HG02852 (cell line): ENCODE measurements at regions not wholly inside any gene's neighbourhood (a gene's known extent, or its start where the extent isn't known, plus 50 kb on each side); places are given as distances from the start of the nearest gene placed in this dataset.

Source experiments
- ATAC-seq: cut with Tn5 transposase; IDR thresholded peaks from one replicate; pipeline ENCODE4 v1.9.1; 2021; ENCODE audit warnings: mild to moderate bottlenecking, moderate library complexity; ENCODE audit not compliant: unreplicated experiment

DNA sequence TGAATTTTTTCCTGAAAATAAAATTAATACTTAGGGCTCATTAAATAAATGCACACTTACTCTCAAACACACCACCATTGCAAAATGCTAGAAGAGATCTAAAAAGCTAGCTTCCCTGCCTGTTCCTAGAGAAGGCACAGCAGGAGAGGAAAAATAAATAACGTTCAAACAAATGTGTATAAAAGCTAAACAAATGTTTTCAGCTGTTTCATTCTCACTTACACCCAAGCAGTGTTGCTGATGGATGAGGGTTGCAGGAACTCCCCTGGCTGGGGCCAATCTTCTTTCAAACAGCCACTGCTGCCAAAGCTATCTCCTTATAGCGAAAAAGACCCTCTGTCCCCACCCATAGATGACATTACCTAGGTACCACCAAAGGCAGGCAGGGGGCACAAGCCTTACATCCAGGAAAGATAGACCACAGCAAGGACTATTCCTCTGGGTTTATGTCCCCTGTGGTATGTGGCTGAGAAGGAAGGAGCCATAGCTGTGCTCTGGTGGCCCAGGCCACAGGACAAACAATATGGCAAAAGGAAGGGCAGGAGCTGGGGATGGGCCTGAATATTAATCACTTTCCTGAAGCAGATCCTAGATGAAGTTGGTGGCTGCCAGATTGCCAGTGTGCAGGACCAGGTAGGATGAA, 214.6 kb downstream of the TTC32 start:
- no peak for ATAC-seq

DNA sequence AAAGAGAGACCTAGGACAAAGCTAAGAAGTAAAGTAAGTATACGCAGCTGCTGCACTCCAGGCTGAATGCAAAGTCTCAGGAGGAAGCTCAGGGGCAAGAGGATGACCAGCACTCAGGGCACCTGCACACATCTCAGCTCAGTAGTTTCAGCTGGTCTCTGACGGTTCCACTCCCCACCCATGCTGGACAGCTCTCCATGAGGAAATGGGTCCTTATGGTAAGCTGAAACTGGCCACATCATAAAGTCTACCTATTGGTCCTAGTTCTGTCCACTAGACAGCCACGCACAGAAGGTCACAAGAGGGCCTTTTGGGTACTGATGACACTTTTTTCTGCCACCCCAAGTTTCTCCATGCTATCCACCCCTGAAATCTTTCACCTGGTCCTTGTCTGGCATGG, 215.3 kb downstream of the TTC32 start:
- ATAC-seq, result no peak

DNA sequence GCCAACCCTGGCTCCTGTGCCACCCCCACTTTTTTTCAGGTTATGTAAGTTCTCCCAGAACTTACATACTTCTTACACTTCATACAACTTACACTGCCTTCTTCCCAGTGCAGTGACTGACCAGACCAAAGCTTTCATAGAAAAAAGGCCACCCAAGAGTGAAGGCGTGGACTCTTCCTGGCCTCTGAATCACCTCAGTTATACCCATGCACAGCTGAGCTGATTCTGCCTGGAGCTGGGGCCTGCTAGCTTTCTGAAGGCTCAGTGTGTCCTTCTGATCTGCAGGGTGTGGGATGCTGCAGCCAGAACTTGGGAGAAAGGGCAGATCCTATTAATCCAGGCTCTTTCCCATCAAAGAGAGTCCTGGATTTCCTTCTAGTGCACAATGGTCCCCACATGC, 216.1 kb downstream of the TTC32 start:
- ATAC-seq, result no peak

- ATAC-seq, result no peak
Observed at GRCh38 chr2:19684516-19684915, 217.3 kb downstream of the TTC32 start.

DNA sequence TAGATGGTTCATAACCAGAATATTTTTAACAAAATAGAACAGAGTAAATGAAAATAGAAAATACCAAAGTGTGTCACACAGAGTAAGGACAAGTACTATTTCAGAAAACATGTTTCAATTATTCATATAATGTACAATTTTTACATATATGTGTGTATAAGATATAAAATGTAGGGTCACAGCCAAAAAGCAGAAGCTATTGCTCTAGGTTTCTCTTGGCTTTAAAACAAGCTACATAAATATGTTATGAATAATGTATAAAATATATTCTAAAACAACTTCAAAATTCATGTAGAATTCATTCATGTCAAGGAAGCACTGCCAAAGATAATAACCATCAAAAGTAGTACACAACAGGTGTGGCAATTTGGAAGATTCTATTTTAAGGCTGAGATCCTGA, 218.2 kb downstream of the TTC32 start:
- ATAC-seq, result no peak

- no peak for ATAC-seq
Observed at GRCh38 chr2:19682493-19682892, 219.3 kb downstream of the TTC32 start.

DNA sequence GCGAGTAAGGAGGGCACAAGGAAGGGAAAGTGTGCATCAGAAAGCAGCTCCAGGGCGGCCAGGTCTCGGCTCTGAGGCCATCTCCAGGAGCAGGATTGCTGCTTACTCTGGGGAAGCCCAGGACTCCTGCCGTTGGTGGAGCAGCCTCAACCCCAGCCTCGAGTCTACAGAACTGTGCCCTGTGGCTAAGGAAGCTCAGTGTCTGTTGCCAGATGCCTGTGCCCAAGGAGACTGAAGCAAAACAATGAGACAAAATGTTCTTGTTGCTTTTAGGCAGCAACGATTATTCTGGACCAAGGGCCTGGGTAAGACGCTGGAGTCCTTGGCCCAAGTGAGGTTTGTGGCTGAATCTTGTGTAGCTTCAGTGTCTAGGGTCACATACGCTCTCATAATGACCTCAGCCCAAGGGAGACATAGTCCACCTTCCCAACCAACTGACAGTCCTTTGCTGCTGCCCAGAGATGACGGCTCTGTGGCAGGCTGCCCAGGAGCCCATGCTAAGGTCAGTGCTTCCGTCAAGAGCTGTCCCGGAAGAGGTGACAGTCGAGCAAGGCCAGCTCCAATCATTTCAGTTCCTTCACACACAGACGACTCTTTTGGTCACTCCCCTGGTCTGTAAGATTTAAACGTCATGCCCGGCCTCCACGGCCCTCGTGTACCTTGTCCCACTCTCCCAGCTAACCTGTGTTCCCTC, 223.8 kb downstream of the TTC32 start:
- ATAC-seq, result no peak

DNA sequence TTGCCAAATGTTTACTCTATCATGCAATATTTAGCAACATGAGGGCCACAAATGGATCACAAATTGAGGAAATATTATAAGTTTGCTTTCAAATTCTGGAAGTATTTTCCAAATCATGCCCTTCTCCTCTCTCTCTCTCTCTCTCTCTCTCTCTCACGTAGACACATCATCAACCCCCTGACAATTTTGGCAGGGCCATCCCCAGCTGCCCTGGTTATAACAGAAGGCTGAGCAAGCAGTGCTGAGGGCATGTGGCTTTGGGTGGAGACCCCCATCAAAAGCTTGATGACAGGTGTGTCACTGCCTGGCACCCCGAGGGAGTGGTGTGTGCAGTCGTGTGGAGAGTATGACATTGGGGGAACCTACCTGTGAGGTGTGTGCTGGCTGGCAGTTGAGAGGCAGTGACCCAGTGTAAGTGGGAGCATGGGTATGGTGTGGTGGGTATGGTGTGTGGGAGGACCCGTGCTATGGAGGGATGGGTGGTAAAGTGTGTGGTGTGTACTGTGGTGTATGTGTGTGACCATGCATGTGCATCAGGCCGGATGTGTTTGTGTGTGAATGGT, 224.5 kb downstream of the TTC32 start:
- no peak for ATAC-seq

DNA sequence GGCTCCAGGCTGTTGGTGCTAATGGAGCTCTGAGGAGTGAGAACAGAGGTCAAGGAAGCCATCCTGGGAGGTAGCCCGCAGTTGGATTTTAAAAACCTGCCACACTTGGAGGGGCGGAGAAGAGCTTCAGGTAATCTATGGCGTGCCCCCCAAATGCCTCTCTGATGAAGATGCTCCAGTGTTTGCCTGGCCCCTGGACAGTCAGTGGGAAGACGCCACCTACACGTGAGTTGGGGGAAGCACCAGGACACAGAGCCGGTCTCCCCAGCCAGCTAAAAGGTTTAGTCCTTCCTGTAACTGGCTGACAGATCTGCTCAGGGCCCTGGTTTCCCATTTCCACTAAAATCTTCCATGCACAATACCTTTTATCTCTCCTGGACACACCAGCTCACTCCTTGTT, 225.0 kb downstream of the TTC32 start:
- no peak for ATAC-seq

DNA sequence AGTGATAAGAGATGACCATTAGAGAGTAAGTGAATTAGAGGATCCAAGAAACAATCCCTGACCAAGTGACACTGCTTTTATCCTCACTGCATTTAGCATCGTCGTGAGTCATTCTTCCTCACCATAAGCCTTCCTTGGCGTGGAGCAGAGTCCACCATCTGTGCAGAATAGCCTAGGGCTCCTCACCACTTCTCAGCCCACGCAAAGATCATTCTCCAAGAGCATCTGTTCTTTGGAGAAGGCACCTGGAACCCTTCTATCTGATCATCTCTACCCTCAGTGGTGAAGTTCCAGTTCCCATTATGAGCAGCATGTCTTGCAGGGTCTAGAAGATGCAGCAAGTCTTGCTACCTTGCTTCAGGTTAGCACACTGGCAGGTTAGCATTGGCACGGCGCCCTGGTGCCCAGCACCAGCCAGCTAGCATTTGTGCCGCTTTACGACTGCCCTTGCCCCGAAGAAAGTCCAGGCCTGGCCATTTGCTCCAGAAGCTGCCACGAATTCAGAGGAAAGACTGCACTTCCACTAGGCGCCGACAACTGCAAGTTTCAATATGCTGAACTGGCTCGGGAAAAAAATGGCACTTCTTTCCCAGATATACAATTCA, 225.8 kb downstream of the TTC32 start:
- no peak for ATAC-seq

GRCh38 chr2:19675003-19675629, 226.7 kb downstream of the TTC32 start:
- ATAC-seq, result no peak

GRCh38 chr2:19674051-19675002, 227.5 kb downstream of the TTC32 start:
- no peak for ATAC-seq

- ATAC-seq, result no peak
Observed at GRCh38 chr2:19673213-19673791, 228.5 kb downstream of the TTC32 start.

GRCh38 chr2:19671916-19672315, 229.9 kb downstream of the TTC32 start:
- ATAC-seq, result no peak

GRCh38 chr2:19671311-19671710, 230.5 kb downstream of the TTC32 start:
- ATAC-seq, result no peak

GRCh38 chr2:19670303-19670702, 231.5 kb downstream of the TTC32 start:
- no peak for ATAC-seq

DNA sequence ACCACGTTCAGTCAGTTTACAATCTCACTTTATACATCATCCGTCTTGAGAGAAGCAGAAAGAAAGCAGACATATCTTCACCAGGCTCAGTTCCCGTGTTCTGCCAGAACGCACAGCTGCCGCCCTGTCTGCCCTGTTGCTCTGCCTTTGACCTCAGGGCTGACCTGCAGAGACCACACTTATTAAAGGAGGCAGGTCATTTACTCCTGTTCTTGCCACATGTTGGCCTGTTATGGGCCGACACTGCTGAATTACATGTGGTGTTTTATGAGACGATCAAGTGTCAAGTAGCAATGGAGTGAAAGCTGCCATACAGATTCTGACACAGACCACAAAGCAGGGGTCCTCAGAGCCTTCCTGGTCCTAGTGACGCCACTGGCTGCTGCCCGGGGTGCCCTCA, 232.2 kb downstream of the TTC32 start:
- no peak for ATAC-seq

DNA sequence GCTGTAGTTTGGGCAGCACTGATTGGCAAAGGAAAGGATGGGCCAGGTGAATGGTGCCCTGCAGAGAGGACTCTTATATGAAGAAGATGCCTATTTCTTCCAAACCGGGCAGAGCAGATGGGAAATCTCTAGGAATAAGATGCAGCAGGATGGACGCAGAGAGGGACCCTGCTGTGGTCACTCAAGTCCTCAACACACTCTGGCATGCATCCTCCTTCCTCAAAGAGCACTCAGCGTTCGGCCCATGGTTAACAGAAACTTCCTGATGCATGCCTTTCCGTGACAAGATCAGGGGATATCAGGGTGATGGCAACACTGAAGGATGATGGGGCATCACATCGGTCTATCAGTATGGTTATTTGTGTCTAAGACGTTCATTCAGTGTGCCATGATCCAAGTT, 232.7 kb downstream of the TTC32 start:
- ATAC-seq, result no peak

- ATAC-seq, result no peak
Observed at GRCh38 chr2:19667536-19667949, 234.2 kb downstream of the TTC32 start.

DNA sequence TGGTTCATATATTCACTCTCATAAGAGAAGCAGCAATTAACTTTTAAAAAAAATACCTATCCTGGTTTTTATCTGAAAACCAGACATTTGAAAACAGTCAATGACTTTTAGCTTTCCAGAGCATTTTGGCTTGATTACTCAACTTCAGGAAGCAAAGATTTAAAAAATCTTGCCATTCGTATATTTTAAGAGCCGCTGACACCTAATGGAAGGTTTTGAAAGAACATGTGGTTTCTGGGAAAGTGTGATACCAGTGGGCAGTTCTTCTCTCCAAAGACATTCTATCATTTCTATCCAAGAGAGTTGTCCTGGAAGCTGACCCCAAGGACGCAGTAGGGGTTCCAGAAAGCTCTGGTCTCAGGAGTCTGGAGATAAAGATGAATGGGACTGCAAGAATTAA, 234.7 kb downstream of the TTC32 start:
- ATAC-seq, result no peak
